ENCODE measurements at regions not wholly inside any gene's neighbourhood (a gene's known extent, or its start where the extent isn't known, plus 50 kb on each side); places are given as distances from the start of the nearest gene placed in this dataset.

DNA sequence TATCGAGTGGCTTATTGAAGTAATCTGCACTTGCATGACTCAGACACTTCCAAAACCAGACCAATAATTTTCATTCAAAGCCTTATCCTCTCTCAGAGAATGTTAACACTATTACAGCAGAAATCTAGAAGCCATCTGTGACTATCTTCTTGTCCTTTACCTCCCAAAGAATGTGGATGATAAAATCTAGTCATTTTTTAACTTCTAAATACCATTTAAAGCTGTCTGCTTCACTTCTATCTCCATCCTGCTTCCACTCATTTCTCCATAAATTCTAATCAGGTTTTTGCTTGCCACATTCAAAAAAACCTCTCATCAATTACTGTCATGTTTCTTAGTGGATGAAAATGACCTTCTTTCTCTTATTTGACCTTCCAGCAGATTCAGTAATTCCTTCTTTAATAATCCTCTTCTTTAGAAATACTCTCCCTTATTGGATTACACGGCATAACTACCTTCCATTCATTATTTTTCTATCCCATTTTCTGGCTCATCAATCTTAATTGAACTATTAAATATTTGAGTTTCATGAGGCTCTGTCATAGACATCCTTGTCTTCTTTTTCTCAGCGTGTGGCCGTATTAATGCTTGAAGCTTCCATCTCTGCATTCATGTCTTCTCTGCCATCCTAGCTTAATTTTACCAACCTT is 1999.4 kb downstream of the MRPL39 start:
- H3K9me3 ChIP-seq: no peaks in the 10 kb centered on the region

GRCh38 chr21:23601549-23601948 is 2005.7 kb downstream of the MRPL39 start:
- DNase-seq: no peak
- H3K4me3 ChIP-seq (ENCODE audit: low read depth, low read length): no peak overlapping the region
- H3K9me3 ChIP-seq: no peaks in the 10 kb centered on the region
- no peaks in the 10 kb centered on the region for H3K27me3 ChIP-seq
- no peaks in the 10 kb centered on the region for H3K36me3 ChIP-seq
- TF ChIP-seq CTCF (IDR thresholded peaks at IDR 0.05; ENCODE audit: low read depth, low read length): no peak
- H3K4me1 ChIP-seq: 0 out of 2 replicates have a peak, but pooled peaks cover 2% of the 10 kb centered on the region

More for the DNA sequence above, 1999.4 kb downstream of the MRPL39 start:
- Histone ChIP-seq H3K27me3 (no peaks in the 10 kb centered on the region), H3K4me1 (no peaks in the 10 kb centered on the region), H3K4me3 (ENCODE audit: low read depth, low read length) (no peak overlapping the region), H3K36me3 (no peaks in the 10 kb centered on the region)
- no peak for DNase-seq
- no peak for TF ChIP-seq CTCF (IDR thresholded peaks at IDR 0.05; ENCODE audit: low read depth, low read length)

DNA sequence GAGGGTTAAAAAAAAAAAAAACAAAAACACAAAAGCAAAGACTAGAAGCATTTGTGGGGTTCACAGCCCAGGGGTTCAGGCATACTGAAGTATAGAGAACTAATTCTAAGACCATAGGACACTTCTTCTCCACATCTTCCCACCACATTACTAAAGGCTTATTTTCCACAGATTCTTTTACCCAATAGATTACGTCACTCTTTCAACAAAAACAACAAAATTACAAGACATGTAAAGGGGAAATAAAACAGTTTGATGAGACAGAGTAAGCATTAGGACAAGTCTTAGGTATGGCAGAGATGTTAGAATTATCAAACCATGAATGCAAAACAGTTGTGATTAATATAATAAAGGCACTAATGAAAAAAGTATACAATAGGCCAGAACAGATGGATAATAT is 2013.7 kb downstream of the MRPL39 start:
- Histone ChIP-seq H3K4me3 (ENCODE audit: low read depth, low read length) (no peak overlapping the region), H3K27me3 (no peaks in the 10 kb centered on the region), H3K9me3 (no peaks in the 10 kb centered on the region), H3K4me1 (no peaks in the 10 kb centered on the region), H3K36me3 (no peaks in the 10 kb centered on the region)
- no peak for DNase-seq
- no peak for TF ChIP-seq CTCF (IDR thresholded peaks at IDR 0.05; ENCODE audit: low read depth, low read length)

DNA sequence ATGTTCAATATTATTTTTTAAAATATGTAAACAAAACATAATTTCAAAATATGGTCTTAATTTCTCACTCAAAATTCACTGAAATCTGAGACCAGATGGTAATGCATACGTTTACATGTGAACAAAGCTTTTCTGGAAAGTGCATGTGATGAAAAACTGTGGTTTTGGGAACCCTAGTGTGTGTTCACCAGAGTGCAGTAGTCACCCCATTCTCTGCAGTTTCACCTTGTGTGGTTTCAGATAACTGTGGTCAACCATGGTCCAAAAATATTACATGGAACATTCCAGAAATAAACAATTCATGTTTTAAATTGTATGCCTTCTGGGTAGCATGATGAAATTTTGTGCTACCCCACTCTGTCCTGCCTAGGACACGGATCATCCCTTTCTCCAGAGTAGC is 2021.9 kb downstream of the MRPL39 start:
- H3K27me3 ChIP-seq: no peaks in the 10 kb centered on the region
- DNase-seq: no peak
- no peak for TF ChIP-seq CTCF (IDR thresholded peaks at IDR 0.05; ENCODE audit: low read depth, low read length)
- H3K4me3 ChIP-seq (ENCODE audit: low read depth, low read length): no peak overlapping the region
- no peaks in the 10 kb centered on the region for H3K36me3 ChIP-seq
- H3K4me1 ChIP-seq: no peaks in the 10 kb centered on the region
- no peaks in the 10 kb centered on the region for H3K9me3 ChIP-seq

DNA sequence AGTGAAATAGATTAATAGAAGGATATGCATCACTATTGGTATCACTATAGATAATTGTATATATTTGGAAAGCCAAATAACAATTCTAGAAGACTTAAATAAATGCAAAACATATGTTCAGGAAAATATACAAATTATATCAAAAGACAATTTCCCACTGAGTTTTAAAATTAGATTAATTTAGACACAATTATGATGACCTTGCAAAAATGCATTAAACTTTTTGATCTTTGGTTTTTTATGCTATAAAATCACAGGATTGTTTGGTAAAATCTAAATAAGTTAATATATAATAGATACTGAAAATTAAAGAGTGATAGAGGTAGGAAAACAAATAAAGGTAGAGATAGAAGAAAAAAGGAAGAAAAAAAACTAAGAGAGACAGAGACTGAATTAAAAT is 2027.7 kb downstream of the MRPL39 start:
- Histone ChIP-seq H3K4me3 (ENCODE audit: low read depth, low read length) (no peak overlapping the region), H3K9me3 (no peaks in the 10 kb centered on the region), H3K27me3 (no peaks in the 10 kb centered on the region), H3K4me1 (no peaks in the 10 kb centered on the region), H3K36me3 (no peaks in the 10 kb centered on the region)
- no peak for TF ChIP-seq CTCF (IDR thresholded peaks at IDR 0.05; ENCODE audit: low read depth, low read length)
- DNase-seq: no peak

DNA sequence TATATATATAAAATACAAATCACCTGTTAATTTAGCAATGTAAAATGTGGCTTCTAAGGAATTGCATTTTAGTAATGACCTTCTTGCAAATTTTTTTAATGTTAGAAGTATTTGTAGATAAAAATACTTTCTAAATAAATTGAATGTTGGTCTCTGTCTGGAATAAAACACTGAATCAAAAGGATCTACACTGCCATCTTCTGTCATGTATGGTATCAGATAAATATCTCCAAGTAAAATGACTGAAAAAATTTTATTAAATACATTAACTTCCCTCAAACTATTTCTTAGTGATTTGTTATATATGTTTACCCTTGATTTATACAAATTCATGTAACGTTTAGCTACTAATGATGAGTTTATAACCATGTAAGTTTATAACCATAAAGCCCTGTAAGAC is 2029.3 kb downstream of the MRPL39 start:
- TF ChIP-seq CTCF (IDR thresholded peaks at IDR 0.05; ENCODE audit: low read depth, low read length): no peak
- H3K27me3 ChIP-seq: no peaks in the 10 kb centered on the region
- no peak for DNase-seq
- H3K9me3 ChIP-seq: no peaks in the 10 kb centered on the region
- H3K4me1 ChIP-seq: no peaks in the 10 kb centered on the region
- H3K36me3 ChIP-seq: no peaks in the 10 kb centered on the region
- no peak overlapping the region for H3K4me3 ChIP-seq (ENCODE audit: low read depth, low read length)
